Spleen (tissue), 11 donors: ENCODE measurements at regions not wholly inside any gene's neighbourhood (a gene's known extent, or its start where the extent isn't known, plus 50 kb on each side); places are given as distances from the start of the nearest gene placed in this dataset.

ENCODE experiments used
- DNase-seq: peaks from one replicate; pipeline ENCODE4 v3.0.0-alpha.2; 2020
- H3K27ac ChIP-seq, 8 donors: fragments of 200-600 bp; sonication (generic) in 7 of 8; 1 replicate in 4 of 8; 2 replicates in 4 of 8; pipeline versions ENCODE4 v1.5.0 to v1.8.0; 2016 to 2021; ENCODE audit warnings: inconsistent platforms in 4 of 8, mild to moderate bottlenecking in 4 of 8, moderate library complexity in 1 of 8
- H3K27me3 ChIP-seq, 7 donors: fragments of 200-600 bp; sonication (generic) in 6 of 7; replicated peaks in 1 of 7; 1 replicate in 4 of 7; 2 replicates in 3 of 7; pipeline versions ENCODE4 v1.5.0 to v1.8.0; 2016 to 2021; ENCODE audit warnings: inconsistent platforms in 3 of 7, mild to moderate bottlenecking in 1 of 7
- H3K36me3 ChIP-seq, 6 donors: fragments of 200-600 bp; sonication (generic) in 5 of 6; 1 replicate in 4 of 6; 2 replicates in 2 of 6; pipeline versions ENCODE4 v1.5.0 to v1.8.0; 2016 to 2021; ENCODE audit warnings: inconsistent platforms in 2 of 6
- H3K4me1 ChIP-seq, 6 donors: fragments of 200-600 bp; sonication (generic) in 5 of 6; 1 replicate in 3 of 6; 2 replicates in 3 of 6; pipeline versions ENCODE4 v1.5.0 to v1.8.0; 2016 to 2021; ENCODE audit warnings: inconsistent platforms in 3 of 6
- H3K4me3 ChIP-seq, 8 donors: fragments of 200-600 bp; sonication (generic) in 7 of 8; 1 replicate in 4 of 8; 2 replicates in 4 of 8; pipeline versions ENCODE4 v1.5.0 to v1.8.0; 2016 to 2021; ENCODE audit warnings: inconsistent platforms in 4 of 8, mild to moderate bottlenecking in 4 of 8, moderate library complexity in 2 of 8
- H3K9me3 ChIP-seq, 8 donors: fragments of 200-600 bp; sonication (generic) in 7 of 8; 1 replicate in 4 of 8; 2 replicates in 4 of 8; pipeline versions ENCODE4 v1.5.0 to v1.8.0; 2016 to 2021; ENCODE audit warnings: inconsistent platforms in 4 of 8
- POLR2A ChIP-seq, 3 donors: fragments of 450-650 bp; IDR thresholded peaks; one replicate each; pipeline ENCODE4 v1.5.1; 2017; ENCODE audit warnings: antibody characterized with exemption in 3 of 3, mild to moderate bottlenecking in 1 of 3
- POLR2AphosphoS5 ChIP-seq, 3 donors: sonication (generic); formaldehyde crosslinking; IDR thresholded peaks; one replicate each; pipeline ENCODE4 v1.5.1; 2017; ENCODE audit warnings: antibody characterized with exemption in 3 of 3
- WGBS, 5 donors: extraction: QIAGEN DNeasy Blood & Tissue Kit in 3 of 5; methylation state at CpG; one replicate each; pipeline versions ENCODE4 v1.1.5 to v1.1.7; 2013 to 2018; 5-methylcytosine and 5-hydroxymethylcytosine counted together
- intact Hi-C: fragments of 100-400 bp; cut with DNase I; formaldehyde crosslinking; loops from one replicate; pipeline ENCODE4 v1.15.0; 2023; ENCODE audit warnings: low total_unique reads
- TF ChIP-seq, protein P1 (sequence below), 11 experiments: fragments of 200-600 bp in 7 of 11; fragments of 450-650 bp in 4 of 11; sonication (generic) in 4 of 11; IDR thresholded peaks in 8 of 11; conservative IDR thresholded peaks in 3 of 11; 1 replicate in 7 of 11; 2 replicates in 4 of 11; pipeline versions ENCODE4 v1.4.0 to v1.8.0; 2016 to 2021; ENCODE audit warnings: antibody characterized with exemption in 11 of 11, inconsistent platforms in 4 of 11, mild to moderate bottlenecking in 1 of 11
- donor health status: healthy with polysubstance abuse.
- donor health status: DM: no; HTN: no; CAD: no; lungs with moderate emphysema.
- donor health status: DM: no; HTN: no; CAD: no.
- donor health status: Bipolar disorder and iron deficiency.
- donor health status: healthy.
- donor health status: DM: no; HTN: no; CAD: no.
- donor health status: DM: yes; HTN: yes; CAD: no.

- Histone ChIP-seq H3K27me3 (peaks cover 0 to 35% (median 0%) of the 10 kb centered on the region in 7 donors), H3K27ac (no peak overlapping the region), H3K36me3 (no peaks in the 10 kb centered on the region), H3K9me3 (no peaks in the 10 kb centered on the region), H3K4me3 (no peak overlapping the region), H3K4me1 (no peaks in the 10 kb centered on the region)
- intact Hi-C loops, result no loop called here
- TF ChIP-seq, protein P1, sequence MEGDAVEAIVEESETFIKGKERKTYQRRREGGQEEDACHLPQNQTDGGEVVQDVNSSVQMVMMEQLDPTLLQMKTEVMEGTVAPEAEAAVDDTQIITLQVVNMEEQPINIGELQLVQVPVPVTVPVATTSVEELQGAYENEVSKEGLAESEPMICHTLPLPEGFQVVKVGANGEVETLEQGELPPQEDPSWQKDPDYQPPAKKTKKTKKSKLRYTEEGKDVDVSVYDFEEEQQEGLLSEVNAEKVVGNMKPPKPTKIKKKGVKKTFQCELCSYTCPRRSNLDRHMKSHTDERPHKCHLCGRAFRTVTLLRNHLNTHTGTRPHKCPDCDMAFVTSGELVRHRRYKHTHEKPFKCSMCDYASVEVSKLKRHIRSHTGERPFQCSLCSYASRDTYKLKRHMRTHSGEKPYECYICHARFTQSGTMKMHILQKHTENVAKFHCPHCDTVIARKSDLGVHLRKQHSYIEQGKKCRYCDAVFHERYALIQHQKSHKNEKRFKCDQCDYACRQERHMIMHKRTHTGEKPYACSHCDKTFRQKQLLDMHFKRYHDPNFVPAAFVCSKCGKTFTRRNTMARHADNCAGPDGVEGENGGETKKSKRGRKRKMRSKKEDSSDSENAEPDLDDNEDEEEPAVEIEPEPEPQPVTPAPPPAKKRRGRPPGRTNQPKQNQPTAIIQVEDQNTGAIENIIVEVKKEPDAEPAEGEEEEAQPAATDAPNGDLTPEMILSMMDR (IDR thresholded peaks at IDR 0.05 in 8 of 11, conservative IDR thresholded peaks at IDR 0.05 in 3 of 11), result no peak
- TF ChIP-seq POLR2A (IDR thresholded peaks at IDR 0.05) (no peak), POLR2AphosphoS5 (IDR thresholded peaks at IDR 0.05) (no peak)
- WGBS, 5 donors, result 88 to 94% (median 90%) methylated on average over 9 to 11 of the region's 11 CpGs
- DNase-seq, result no peak
Measured at GRCh38 chr2:878245-878930, 72.3 kb upstream of the SNTG2 start.

GRCh38 chr2:877747-878146 is 72.9 kb upstream of the SNTG2 start:
- WGBS, 5 donors, result 86 to 95% (median 91%) methylated on average over 14 of the region's 14 CpGs

DNA sequence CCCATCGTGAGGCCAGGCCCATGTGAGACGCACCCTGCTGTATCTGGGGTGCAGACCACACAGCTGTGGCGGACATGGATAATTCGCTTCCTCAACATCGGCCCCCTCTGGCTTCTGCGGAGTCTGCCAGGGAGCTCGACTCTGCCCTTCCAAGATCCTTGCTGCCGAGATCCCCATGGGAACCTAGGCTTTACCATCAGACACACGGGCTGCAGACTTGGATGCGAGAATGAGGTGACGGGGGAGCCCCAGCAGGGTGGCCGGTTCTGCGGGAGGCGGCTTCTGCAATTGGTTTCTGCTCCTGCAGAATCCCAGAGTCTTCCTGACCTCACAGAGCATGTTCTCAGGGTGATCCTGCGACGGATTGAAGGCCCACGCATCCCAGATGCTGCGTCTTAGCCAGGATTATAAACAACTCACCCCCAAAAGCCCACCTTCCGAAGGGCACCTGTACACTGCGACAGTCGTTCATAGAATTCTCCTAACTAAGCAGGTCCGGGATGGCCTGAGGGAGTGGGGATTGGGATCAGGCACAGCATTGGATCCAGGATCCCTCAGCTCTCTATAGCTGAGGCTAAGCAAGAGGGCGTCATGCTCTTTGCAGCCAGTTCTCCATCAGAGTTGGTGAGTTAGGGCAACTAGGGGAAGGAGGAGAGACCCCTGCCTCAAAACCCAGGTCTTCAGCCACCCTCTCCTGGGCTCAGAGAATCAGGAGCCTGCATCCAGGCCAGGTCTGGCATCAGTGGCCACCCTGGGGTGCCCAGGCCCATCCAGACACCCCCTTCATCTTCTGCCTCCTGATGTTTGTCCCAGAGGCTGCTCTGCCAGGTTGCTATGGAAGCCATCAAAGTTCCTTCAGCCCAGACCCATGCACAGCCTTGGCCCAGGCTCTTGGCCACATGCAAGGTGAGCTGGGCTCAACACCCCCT is 74.7 kb upstream of the SNTG2 start:
- DNase-seq, result no peak
- WGBS, 5 donors, result 86 to 93% (median 91%) methylated on average over 22 to 23 of the region's 23 CpGs
- TF ChIP-seq POLR2AphosphoS5 (IDR thresholded peaks at IDR 0.05) (no peak), POLR2A (IDR thresholded peaks at IDR 0.05) (no peak)
- TF ChIP-seq, protein P1 (IDR thresholded peaks at IDR 0.05 in 8 of 11, conservative IDR thresholded peaks at IDR 0.05 in 3 of 11), result no peak
- no peaks in the 10 kb centered on the region for H3K4me1 ChIP-seq
- no peaks in the 10 kb centered on the region for H3K36me3 ChIP-seq
- no peak overlapping the region for H3K27ac ChIP-seq
- H3K9me3 ChIP-seq, result no peaks in the 10 kb centered on the region
- intact Hi-C loops, result no loop called here
- H3K27me3 ChIP-seq, result peaks cover 0 to 38% (median 0%) of the 10 kb centered on the region in 7 donors
- H3K4me3 ChIP-seq, result no peak overlapping the region

More at GRCh38 chr2:877747-878146, 72.9 kb upstream of the SNTG2 start:
- intact Hi-C loops, result no loop called here
- peaks cover 0 to 33% (median 0%) of the 10 kb centered on the region in 7 donors for H3K27me3 ChIP-seq
- H3K27ac ChIP-seq, result no peak overlapping the region
- no peaks in the 10 kb centered on the region for H3K9me3 ChIP-seq
- TF ChIP-seq POLR2A (IDR thresholded peaks at IDR 0.05) (no peak), POLR2AphosphoS5 (IDR thresholded peaks at IDR 0.05) (no peak)
- TF ChIP-seq, protein P1 (IDR thresholded peaks at IDR 0.05 in 8 of 11, conservative IDR thresholded peaks at IDR 0.05 in 3 of 11), result no peak
- no peak for DNase-seq
- no peaks in the 10 kb centered on the region for H3K36me3 ChIP-seq
- H3K4me1 ChIP-seq, result no peaks in the 10 kb centered on the region
- H3K4me3 ChIP-seq, result no peak overlapping the region
